Fibroblast of skin of scalp (primary cell): ENCODE measurements at regions not wholly inside any gene's neighbourhood (a gene's known extent, or its start where the extent isn't known, plus 50 kb on each side); places are given as distances from the start of the nearest gene placed in this dataset.

Source experiments
- DNase-seq: peaks from one replicate; pipeline ENCODE4 v3.0.0-alpha.2; 2013

DNA sequence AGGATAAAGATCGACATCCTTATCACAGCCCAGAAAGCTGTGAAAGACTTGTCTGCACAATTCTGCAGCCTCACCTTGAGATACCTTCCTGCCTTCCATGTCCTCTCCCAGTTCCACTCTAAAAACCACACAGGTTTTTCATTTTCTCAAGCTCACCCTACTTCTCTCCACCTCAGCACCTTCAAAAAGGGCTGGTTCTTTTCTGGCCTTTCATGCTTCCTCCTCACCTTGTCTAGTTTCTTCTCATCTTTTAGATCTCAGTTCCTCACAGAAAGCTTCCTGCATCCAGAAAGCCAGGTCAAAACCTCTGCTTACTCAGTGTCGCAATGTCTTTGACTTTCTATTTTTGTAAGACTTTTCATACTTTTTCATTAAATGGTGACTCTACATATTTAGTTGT is 140.2 kb upstream of the STT3B start:
- DNase-seq: no peak

DNA sequence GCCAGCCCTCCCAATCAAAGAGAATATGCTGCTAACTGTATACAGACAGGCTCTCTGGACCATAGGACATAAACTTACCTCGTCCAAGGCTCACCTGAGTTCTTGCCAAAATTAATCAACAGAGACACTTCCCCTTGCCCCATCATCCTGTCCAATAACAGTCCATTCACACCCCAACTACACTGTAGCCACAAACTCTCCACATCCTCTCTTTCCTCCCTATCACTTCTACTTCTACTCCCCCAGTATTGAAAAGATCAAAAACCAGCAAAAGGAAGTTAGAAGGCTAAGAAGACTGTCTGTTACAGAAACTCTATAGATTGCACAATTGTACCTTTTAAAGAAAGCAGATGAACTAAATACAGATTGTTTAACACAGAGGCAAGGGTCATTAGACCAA is 133.5 kb upstream of the STT3B start:
- DNase-seq: no peak

DNA sequence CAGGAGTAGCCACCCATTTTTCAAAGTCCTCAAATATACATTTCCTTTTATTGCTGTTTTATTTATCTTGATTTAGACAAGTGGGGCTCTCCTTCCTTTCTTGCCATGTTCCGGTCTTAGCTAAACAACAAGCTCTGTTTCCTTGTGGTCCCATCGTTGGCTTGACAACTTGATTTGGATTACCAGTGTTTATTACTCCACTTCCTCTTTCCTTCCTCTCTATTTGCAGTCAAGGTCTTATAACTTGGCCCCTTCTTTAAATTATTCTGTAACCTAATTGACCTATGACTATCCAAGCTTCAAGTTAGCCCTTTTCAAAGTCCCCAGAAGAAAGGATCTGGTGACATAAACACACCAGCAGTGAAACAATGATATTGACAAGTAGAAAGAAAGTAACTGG is 130.6 kb upstream of the STT3B start:
- no peak for DNase-seq

DNA sequence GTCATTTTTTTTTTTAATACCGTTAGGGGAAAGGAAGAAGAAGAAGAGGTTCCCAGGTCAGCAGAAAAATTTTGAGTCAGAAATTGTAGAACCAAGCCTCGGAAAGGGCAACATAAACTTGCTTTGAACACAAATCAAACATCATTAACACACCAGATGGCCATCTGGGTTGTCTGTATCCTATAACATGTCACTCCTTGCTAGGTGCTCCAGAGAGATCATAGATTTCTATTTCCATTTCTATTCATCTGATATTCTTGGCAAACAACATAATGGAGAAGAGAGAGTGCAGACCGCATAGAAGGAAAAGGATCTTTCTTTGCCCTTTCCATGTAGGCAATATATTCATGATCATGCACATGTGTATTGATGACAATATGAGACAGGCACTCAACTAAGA is 129.5 kb upstream of the STT3B start:
- no peak for DNase-seq

DNA sequence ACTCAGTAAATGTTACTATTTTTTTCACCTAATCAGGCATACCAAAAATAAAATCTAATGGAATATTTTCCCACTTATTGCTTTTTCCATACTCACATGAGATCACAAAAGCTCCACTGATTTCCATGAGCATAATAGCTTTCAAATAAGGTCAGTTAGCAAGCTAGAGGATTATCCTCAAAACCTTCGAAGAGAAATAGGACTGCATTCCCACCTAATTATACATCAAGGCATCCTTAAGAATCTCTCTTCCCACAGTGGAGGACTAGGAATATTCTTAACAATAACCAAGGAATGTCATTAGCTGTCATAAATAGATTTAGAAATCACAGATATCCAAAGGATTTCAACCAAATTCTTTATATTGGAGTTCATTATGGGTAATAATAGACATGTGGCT is 127.9 kb upstream of the STT3B start:
- peak; percentile 13 for DNase-seq

DNA sequence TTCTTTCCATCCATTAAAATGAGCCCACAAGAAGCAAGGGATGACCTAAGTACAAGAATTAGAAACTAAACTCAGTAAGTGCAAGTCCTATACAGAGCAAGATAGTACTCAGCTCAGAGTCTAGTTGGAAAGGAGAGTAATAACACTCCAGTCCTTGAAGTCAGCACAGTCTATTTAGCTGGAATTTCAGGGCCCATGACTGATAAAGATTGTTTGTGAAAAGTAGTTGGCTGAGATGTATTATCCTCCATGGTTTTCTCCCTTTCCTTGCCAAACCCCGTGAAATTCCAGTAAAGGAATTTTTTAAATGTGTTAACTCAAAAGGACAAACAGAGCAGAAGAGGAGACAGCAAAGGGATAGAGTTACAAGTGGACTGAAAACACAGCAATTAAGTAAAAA is 127.2 kb upstream of the STT3B start:
- peak; percentile 4 for DNase-seq

DNA sequence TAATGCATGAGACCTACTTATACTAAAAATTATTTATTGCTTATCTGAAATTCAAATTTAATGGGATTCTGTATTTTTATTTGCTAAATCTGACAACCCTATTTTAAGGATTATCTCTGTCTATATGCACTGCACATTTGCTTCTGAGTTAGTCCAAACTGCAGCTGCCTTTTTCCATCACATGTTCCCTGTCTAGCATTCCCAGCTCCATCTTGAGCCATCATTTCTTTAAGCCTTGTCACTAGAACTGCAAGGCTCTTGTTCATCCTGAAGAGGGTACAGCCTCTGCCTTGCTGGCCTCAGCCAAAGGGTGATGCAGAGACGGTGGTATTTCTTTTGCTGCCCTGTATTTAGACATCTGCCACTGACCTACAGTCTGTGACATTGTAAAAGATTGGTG is 125.8 kb upstream of the STT3B start:
- no peak for DNase-seq

DNA sequence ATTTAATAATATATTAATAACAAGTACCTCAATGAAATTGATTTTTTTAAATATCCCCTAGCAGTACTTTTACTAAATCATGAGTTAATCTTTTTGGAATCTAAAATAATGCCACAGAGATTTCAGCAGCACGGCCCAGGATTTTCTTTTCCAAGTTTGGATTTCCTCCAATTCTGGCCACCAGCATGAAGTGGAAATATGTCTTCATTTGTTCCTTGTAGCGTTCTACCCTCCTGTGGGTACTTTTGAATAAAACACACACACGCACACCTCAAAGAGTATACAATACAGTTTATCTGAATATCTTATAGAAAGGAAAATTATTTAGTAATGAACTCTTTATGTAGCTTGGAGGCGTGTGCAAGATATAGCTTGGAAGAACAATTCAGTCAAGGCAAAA is 125.1 kb upstream of the STT3B start:
- peak; percentile 40 for DNase-seq

DNA sequence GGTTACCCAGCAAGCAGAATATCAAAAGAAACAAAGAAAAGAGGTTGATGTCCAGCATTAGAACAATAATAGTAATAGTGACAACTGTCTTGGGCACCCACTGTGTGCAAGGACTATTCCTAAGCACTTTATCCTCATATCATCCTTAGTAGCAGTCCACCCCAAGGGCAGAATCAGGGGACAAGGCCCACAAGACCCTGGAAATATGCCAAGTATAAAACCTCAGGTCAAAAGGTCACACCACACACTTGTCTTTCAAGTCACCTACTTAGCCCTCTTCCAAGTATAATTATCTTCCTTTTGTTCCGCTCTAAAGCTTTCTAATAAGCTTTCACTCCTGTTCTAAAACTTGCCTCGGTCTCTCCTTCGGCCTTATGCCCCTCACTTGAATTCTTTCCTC is 124.0 kb upstream of the STT3B start:
- DNase-seq: no peak

DNA sequence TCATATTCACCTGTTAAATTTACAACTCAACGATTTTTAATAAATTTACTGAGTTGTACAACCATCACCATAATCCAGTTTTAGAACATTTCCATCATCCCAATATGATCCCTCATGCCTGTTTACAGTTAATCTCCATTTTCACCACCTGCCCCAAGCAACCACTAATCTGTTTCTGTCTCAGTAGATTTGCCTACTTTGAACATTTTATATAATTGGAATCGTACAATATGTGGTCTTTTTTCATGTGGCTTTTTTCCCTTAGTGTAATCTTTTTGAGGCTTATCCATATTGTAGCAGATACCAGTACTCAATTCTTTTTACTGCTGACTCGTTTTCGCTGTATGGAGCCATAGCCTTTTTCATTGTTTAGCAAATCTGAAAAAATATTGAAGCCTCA is 123.3 kb upstream of the STT3B start:
- no peak for DNase-seq

DNA sequence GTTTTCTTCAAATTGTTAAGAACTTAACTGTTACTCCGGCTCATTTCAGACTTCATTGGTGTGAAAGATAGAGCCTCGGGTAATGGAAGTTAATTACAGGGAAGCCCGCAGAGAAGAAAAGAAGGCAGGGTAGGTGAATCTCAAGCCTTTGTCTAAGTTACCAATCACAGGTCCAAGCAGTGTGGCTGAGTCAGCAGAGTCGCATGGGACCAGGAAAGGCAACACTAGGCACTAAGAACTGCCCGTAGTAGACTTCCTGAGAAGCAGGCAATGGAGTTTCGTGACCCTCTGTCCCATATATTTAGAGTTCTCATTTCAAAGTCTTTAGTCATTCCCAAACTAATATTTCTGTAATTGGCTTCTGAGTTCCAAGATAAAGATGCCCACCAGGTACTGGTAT is 122.9 kb upstream of the STT3B start:
- no peak for DNase-seq

DNA sequence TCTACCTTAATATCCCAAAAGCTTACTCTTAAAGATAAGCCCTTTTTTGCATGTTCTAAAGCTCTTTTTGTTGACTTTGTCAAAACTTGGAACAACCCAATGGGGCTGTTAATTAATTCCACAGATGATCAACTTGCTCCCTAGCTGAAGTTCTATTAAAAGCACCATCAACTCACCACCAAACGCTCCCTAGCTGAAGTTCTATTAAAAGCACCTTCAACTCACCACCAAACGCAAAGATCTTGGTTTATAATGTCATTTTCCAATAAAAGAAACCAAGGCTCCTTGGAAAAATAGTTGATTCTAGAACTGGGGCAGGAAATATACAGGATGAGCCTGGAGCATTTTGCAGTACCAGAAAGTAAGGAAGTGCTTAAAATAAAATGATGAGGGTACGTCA is 122.3 kb upstream of the STT3B start:
- DNase-seq: no peak

DNA sequence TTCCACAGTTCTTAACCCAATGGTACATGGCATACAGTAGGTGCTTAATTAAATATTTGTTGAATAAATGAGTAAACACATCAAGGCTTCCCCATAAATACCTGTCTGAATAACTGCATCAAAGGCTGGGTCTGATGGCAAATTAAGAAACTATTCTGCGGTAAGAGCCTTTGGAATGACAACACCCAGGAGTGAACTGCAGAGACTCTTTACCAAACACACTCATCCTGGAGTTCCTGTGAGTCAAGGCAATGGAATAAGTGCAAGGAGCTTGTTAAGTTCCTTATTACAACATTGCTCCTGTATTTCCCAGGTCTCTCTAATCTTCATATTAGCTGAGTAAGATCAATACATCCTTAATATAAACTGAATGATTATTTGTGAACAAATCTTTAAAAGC is 119.9 kb upstream of the STT3B start:
- no peak for DNase-seq

DNA sequence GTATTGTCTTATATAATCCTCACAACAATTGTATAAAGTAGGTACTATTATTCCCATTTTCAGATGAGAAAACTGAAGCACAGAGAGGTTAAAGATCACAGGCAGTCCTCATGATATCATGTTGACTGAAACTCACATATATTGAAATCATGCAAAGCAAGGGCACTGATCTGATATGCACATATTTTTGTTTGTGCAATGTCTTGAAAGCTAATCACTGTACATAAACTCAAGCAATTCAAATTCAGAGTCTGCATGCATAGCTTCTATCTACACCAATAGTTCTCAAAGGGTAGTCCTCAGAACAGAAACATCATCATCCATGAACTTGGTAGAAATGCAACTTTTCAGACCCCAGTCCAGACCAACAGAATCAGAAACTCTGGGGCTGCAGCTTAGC is 119.2 kb upstream of the STT3B start:
- DNase-seq: no peak

DNA sequence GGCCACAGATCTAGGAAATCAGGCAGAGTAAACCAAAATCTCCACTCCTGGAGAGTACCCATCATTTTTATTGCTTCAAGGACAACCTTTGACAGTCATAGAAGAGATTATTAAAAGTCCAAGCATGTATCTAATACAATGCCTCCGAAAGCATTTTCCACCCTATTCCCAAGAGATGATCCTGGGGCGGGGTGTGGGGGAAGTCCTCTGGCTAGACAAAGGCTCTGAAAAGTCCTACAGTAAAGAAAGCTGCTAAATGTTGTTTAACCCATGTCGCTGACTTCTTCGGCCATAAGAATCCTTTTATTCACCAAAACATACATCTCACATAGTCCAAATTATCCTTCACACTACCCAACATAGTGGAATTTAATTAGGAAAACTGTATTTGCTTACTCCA is 115.7 kb upstream of the STT3B start:
- DNase-seq: no peak

DNA sequence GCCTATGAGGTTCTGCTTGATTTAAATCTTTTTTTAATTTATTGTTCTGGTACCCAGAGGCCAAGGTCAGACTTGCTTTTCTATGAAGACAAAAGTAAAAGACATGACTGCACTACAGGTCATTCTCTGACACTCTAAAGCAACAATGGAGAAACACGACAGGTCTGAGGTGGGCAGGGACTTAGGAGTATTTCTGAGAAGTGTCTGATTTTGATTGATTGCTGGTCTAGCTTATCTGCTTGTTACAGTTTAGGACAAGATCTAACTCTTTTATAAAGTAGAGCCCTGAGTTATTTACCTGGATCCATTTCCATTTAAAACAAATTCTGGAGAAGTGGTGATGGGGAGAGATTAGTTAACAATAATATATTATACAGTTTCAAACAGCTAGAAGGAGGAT is 115.2 kb upstream of the STT3B start:
- DNase-seq: no peak

DNA sequence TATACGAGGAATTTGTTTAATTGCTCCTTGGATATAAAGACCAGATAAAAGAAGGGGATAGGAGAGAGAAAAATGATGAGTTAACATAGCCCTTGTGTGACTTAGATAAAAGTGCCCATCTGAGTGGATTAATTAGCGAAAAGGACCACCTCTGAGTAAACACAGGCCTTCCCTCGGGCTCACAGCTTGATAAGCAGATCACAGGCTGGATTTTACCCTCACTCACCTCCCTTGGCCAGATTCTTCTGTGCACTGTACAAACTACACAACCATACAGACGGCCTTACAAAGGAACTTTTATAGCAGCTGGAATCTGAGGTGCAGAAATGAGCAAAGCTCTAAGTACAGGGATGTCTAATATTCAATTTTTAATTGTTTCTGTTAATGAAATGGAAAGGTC is 112.4 kb upstream of the STT3B start:
- no peak for DNase-seq

DNA sequence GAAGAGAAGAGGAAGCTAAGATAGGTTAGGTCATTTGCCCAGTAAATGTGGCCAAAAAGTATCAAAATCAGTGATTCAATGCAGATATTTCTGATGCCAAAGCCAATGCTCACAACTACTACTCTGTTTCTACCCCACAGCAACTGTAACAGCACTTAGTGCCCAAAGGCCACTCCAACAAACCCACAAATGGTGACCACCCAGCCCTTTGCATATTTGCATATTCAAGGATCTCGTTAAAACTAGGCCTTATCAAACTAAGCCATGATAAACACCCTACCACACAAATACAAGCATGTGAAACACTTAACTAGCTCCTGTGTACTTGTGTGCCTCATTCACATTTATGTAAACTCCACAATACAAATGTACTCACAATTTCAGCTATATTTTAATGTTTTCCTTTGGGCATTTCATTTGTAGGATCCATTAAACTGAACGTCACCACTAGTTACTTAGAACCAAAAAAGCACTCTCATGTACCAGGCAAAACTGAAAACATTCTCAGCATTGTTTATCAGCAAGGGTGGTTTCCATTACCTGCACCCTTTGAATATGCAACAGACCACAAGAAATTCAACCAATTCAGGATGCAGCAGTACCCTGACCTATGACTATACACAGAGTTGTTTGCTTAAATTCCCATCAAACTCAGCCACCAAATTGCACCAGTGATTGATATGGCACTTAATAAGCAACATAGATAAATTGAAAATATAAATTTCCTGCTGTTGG is 111.2 kb upstream of the STT3B start:
- no peak for DNase-seq

DNA sequence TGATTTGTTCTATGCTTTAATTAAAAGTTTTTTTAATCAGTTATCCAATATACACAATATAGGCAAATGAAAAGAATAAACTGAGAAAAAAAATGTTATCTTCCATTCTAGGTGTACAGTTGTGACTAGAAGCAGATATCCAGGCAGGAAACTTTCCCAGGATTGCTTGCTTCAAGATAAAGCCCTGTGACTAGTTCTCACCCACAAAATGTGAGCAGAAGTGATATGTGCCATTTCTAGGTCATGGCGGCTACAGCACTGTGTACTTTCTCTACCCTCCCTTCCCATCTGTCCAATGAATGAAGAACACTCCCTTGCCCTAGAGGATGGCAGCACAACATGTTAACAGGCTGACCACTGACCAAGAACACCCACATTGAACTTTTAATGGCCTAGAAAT is 110.5 kb upstream of the STT3B start:
- no peak for DNase-seq

DNA sequence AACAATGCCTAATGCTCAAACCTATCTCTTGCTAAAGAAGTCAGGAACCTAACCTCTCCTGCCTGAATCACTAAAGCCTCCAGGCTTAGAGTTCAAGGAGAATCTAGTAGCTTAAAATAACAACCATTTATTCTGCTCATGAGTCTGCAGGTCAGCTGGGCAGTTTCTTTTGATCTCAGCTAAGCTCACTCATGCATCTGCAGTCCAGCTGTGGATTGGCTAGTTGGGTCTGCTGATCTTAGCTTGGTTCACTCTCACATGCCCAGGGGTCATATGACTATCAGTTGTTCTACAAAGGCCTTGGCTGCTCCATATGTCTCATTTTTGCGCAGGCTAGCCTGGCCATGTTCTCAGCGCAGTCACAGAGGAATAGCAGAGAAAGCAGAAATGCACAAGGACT is 109.2 kb upstream of the STT3B start:
- no peak for DNase-seq

DNA sequence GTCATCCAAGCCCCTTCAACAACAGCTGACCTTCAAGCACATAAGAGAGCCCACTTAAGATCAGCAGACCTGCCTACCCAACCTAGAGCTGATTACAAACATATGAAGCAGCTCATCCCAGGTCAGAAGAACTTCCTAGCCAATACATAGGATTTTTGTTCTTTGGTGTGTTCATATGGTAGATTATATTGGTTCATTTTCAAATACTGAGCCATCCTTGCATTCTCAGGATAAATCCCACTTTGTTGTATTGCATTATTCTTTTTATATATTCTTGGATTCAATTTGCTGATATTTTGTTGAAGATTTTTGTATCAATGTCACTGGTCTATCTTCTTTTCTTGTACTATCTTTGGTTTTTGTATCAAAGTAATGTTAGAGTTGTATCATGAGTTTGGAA is 107.3 kb upstream of the STT3B start:
- no peak for DNase-seq

DNA sequence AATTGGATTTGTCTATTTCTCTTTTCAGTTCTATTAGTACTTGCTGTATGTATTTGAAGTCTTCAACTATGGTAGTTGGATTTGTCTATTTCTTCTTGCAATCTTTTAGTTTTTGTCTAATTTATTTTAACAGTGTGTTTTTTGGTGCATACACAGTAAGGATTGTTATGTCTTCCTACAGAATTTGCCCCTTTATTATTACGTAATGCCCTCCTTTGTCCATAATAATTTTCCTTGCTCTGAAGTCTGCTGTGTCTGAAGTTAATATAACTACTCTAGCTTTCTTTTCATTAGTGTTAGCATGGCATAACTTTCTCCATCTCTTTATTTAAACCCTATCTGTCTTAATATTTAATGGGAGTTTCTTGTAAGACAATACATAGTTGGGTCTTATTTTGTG is 105.1 kb upstream of the STT3B start:
- DNase-seq: no peak

DNA sequence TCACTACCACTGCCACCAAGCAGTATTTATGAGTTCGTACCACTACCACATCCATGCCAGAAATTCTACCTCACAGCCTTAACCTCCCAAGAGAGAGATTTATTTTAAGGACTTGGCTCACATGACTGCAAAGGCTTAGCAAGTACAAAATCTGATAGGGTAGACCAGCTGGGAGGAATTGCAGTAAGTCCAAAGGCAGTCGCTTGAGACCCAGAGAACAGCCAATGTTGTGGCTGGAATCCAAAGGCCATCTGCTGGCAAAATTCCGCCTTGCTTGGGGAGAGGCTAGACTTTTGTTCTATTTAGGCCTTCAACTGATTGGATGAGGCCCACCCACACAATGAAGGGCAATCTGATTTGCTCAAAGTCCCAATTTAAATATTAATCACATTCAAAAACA is 101.4 kb upstream of the STT3B start:
- no peak for DNase-seq

DNA sequence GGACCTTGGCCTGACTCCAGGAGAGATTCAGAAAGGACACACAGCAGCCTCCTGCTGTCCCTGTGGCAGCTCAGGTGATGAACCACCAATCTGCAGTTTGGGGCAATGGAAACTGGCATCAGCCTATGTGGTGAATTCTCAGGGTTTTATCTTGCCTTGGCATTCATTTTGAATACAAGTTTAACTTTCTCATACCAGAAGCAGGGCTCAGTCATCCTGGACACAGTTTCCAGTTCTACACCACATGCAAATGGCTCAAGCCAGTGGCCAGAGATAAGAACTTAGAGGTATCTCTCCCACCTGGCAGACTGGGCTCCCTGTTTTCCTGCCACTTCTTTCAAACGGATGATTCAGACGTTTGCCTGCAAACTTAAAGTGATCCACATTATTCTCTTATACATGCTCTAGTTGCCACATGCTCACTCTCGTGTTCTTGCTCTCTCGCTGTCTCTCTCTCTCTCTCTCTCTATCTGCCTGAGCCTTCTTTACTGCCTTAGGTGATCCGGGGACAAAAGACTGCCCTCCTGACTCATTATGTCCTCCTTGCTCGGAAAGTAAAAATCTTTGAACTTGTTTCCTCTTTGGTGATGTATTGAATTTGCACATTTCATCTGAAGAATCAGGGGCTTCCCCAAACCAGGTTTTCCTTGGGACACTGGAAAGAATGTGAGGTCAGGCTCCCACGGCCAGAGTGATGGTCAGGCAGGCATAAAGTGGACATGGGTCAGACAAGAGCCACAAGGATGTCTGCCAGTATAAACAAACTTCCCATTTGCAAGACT is 99.6 kb upstream of the STT3B start:
- no peak for DNase-seq

DNA sequence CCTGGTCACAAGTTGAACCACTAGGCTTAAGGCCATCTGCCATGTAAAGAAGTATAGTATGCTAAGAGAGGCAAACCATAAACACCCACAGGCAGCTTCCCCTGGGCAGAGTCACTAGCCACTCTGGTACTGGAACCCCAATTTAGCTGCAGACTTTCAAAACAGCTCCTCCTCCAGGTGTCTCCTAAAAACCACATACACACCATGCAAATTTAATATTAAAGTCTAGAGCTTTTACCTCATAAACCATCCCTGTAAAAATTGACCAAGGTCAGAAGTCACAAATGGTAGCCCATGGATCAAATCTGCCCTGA is 99.1 kb upstream of the STT3B start:
- no peak for DNase-seq
